ENCODE measurements at regions not wholly inside any gene's neighbourhood (a gene's known extent, or its start where the extent isn't known, plus 50 kb on each side); places are given as distances from the start of the nearest gene placed in this dataset.

DNA sequence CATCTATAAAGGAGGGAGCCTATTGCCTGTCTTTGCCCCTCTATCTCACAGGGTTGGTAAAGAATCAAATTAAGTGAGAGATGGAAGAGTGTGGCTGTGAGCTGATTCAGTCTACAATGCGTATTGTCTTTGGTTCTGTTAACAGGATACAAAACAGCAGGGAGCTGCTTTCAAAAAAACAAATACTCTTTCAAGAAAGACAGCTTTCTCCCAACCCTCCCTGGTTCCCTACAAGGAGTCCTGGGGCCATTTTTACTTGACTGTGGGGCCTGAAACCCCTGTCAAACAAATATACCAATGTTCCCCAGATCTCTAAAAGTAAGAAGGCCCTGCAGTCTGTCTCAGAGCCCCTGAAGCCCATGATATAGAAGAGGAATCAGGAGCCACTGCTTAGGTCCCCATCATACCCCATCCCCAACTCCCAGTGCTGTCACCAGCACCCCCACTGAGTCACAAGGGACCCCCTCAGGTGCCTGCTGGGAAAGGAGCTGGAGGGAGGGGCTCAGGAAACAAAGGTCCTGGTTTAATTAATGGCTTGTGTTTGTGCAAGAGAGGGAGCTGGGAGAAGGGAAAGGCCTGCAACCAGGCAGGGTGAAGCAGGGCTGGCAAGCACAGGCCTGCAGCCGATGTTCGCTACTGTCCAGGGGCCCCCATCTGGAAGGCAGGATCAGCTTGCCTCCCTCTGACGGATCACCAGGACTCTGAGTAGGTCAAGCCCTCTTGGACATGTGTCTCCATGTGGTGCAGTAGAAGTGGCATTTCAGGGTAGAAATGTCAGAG, 182.0 kb upstream of the GHITM start:
- H3K4me3 ChIP-seq (ENCODE audit: severe bottlenecking) = no peak overlapping the region
- H3K36me3 ChIP-seq (ENCODE audit: low read depth) = no peaks in the 10 kb centered on the region
- no peaks in the 10 kb centered on the region for H3K4me1 ChIP-seq (ENCODE audit: insufficient read depth, poor library complexity, severe bottlenecking)
- ATAC-seq (ENCODE audit: low read depth) (no peak), DNase-seq (ENCODE audit: low spot score) (no peak)
- no peak overlapping the region for H3K27ac ChIP-seq (ENCODE audit: poor library complexity, severe bottlenecking)
- H3K9me3 ChIP-seq (ENCODE audit: severe bottlenecking) = no peaks in the 10 kb centered on the region
- TF ChIP-seq, protein P1, sequence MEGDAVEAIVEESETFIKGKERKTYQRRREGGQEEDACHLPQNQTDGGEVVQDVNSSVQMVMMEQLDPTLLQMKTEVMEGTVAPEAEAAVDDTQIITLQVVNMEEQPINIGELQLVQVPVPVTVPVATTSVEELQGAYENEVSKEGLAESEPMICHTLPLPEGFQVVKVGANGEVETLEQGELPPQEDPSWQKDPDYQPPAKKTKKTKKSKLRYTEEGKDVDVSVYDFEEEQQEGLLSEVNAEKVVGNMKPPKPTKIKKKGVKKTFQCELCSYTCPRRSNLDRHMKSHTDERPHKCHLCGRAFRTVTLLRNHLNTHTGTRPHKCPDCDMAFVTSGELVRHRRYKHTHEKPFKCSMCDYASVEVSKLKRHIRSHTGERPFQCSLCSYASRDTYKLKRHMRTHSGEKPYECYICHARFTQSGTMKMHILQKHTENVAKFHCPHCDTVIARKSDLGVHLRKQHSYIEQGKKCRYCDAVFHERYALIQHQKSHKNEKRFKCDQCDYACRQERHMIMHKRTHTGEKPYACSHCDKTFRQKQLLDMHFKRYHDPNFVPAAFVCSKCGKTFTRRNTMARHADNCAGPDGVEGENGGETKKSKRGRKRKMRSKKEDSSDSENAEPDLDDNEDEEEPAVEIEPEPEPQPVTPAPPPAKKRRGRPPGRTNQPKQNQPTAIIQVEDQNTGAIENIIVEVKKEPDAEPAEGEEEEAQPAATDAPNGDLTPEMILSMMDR (IDR thresholded peaks at IDR 0.05; ENCODE audit: poor library complexity, severe bottlenecking) = no peak
- no peaks in the 10 kb centered on the region for H3K27me3 ChIP-seq (ENCODE audit: insufficient read depth, poor library complexity, severe bottlenecking)

GRCh38 chr10:83959328-83959727, 180.0 kb upstream of the GHITM start:
- Histone ChIP-seq H3K9me3 (ENCODE audit: severe bottlenecking) (no peaks in the 10 kb centered on the region), H3K27me3 (ENCODE audit: insufficient read depth, poor library complexity, severe bottlenecking) (no peaks in the 10 kb centered on the region), H3K27ac (ENCODE audit: poor library complexity, severe bottlenecking) (no peak overlapping the region), H3K4me3 (ENCODE audit: severe bottlenecking) (no peak overlapping the region), H3K36me3 (ENCODE audit: low read depth) (no peaks in the 10 kb centered on the region), H3K4me1 (ENCODE audit: insufficient read depth, poor library complexity, severe bottlenecking) (no peaks in the 10 kb centered on the region)
- no peak for ATAC-seq (ENCODE audit: low read depth)
- TF ChIP-seq, protein P1 (IDR thresholded peaks at IDR 0.05; ENCODE audit: poor library complexity, severe bottlenecking) = no peak
- no peak for DNase-seq (ENCODE audit: low spot score)

DNA sequence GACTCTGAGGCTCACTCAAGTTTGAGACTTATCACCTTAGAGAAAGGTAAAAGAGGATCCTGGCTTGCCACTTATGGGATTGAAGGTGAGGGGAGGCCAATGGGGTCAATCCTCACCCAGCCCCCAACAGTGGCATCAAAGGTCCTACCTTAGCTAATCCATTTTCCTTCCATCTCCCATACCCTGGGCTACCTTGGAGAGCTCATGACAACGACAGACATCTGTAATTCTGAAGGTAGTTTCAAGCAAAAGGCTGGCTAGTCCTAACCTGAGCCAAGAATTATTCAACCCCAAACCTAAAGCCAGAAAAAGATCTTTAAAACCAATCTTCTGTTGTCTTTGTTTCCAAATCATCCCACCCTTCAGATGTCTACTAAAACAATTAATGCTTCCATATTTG, 179.2 kb upstream of the GHITM start:
- DNase-seq (ENCODE audit: low spot score) (no peak), ATAC-seq (ENCODE audit: low read depth) (no peak)
- TF ChIP-seq, protein P1 (IDR thresholded peaks at IDR 0.05; ENCODE audit: poor library complexity, severe bottlenecking) = no peak
- H3K9me3 ChIP-seq (ENCODE audit: severe bottlenecking) = no peaks in the 10 kb centered on the region
- H3K27ac ChIP-seq (ENCODE audit: poor library complexity, severe bottlenecking) = no peak overlapping the region
- H3K27me3 ChIP-seq (ENCODE audit: insufficient read depth, poor library complexity, severe bottlenecking) = no peaks in the 10 kb centered on the region
- no peaks in the 10 kb centered on the region for H3K36me3 ChIP-seq (ENCODE audit: low read depth)
- H3K4me3 ChIP-seq (ENCODE audit: severe bottlenecking) = no peak overlapping the region
- no peaks in the 10 kb centered on the region for H3K4me1 ChIP-seq (ENCODE audit: insufficient read depth, poor library complexity, severe bottlenecking)

- no peak overlapping the region for H3K4me3 ChIP-seq (ENCODE audit: severe bottlenecking)
- no peaks in the 10 kb centered on the region for H3K36me3 ChIP-seq (ENCODE audit: low read depth)
- H3K27me3 ChIP-seq (ENCODE audit: insufficient read depth, poor library complexity, severe bottlenecking) = no peaks in the 10 kb centered on the region
- TF ChIP-seq, protein P1 (IDR thresholded peaks at IDR 0.05; ENCODE audit: poor library complexity, severe bottlenecking) = no peak
- H3K4me1 ChIP-seq (ENCODE audit: insufficient read depth, poor library complexity, severe bottlenecking) = no peaks in the 10 kb centered on the region
- no peak overlapping the region for H3K27ac ChIP-seq (ENCODE audit: poor library complexity, severe bottlenecking)
- DNase-seq (ENCODE audit: low spot score) (no peak), ATAC-seq (ENCODE audit: low read depth) (no peak)
- no peaks in the 10 kb centered on the region for H3K9me3 ChIP-seq (ENCODE audit: severe bottlenecking)
Observed at GRCh38 chr10:83961620-83962019, 177.7 kb upstream of the GHITM start.

GRCh38 chr10:83963446-83963845, 175.9 kb upstream of the GHITM start:
- no peak for ATAC-seq (ENCODE audit: low read depth)
- TF ChIP-seq, protein P1 (IDR thresholded peaks at IDR 0.05; ENCODE audit: poor library complexity, severe bottlenecking) = no peak

More at GRCh38 chr10:83963446-83963845, 175.9 kb upstream of the GHITM start:
- Histone ChIP-seq H3K36me3 (ENCODE audit: low read depth) (no peaks in the 10 kb centered on the region), H3K27me3 (ENCODE audit: insufficient read depth, poor library complexity, severe bottlenecking) (no peaks in the 10 kb centered on the region), H3K9me3 (ENCODE audit: severe bottlenecking) (no peaks in the 10 kb centered on the region), H3K27ac (ENCODE audit: poor library complexity, severe bottlenecking) (no peak overlapping the region), H3K4me3 (ENCODE audit: severe bottlenecking) (no peak overlapping the region), H3K4me1 (ENCODE audit: insufficient read depth, poor library complexity, severe bottlenecking) (no peaks in the 10 kb centered on the region)
- DNase-seq (ENCODE audit: low spot score) = no peak

Measured in RWPE2 (cell line).